NCI-H1092 treated with DMSO at 0.1 percent for 48 hours (cell line): ENCODE measurements at regions not wholly inside any gene's neighbourhood (a gene's known extent, or its start where the extent isn't known, plus 50 kb on each side); places are given as distances from the start of the nearest gene placed in this dataset.

ENCODE experiments used
- DNase-seq: peaks from one replicate; lab custom pipeline; 2025; lab: John Stamatoyannopoulos, UW

DNA sequence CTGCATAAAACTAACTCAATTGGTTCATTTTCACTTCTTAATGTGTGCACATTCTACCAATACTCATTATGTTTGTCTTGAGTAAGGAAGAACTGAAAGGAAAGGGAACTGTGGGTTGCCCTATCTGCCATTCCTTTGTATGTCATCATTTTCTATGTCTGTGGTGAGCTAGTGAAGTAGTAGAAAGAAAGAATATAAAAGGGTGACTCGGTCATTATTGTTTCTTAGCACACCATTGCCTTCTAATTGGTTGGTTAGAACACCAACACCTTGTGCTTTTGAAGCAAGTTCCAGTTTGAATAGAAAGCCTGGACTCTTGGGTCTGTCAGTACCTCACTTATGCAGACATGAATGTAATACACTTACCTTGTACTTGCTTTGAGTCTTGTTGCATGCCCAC lies 64.3 kb upstream of the MDFIC start:
- no peak for DNase-seq

DNA sequence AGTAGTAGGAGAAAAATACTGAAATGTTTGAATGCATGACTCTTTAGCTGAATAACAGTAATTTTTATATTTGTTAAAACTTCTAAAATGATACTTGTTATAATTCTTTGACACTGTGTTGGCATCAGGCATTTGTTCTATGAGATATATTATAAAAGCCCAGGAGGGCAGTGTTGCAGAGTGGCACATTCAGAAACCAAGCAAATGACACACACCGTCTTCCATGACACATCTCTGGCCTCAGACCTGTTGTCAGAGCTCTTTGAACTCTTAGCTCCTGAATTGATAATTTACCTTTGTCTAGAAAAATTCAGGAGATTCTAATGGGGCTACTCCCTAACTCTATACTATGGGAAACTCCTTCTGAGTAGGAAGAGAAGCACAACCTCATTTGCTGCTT lies 62.4 kb upstream of the MDFIC start:
- no peak for DNase-seq

- no peak for DNase-seq
Observed at GRCh38 chr7:114860206-114860605, 61.7 kb upstream of the MDFIC start.

GRCh38 chr7:114862406-114862805 lies 59.5 kb upstream of the MDFIC start:
- DNase-seq = no peak

GRCh38 chr7:114864278-114864677 lies 57.6 kb upstream of the MDFIC start:
- DNase-seq = no peak

DNA sequence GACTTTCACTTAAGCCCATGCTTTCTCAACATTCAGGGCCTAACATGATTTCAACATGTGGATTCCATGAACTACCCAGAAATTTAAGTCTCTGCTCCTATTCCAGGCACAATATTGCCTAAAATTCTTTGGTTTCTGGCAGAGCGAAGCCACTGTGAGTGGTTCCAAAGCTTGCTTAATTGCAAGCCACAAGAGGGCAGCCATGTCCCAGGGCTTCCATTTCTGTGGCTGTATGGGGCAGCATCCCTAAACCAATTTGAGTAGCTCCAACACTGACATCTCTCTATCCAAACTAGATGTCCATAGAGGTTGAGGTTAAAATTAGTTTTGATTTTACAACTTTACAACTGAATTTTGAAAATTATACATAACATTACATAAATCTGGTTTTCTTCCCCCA lies 56.3 kb upstream of the MDFIC start:
- peak; percentile 8 for DNase-seq
